ENCODE measurements at regions not wholly inside any gene's neighbourhood (a gene's known extent, or its start where the extent isn't known, plus 50 kb on each side); places are given as distances from the start of the nearest gene placed in this dataset.

- TF ChIP-seq CTCF (conservative IDR thresholded peaks at IDR 0.05 in 1 of 2, IDR thresholded peaks at IDR 0.05 in 1 of 2; ENCODE audit: low read depth in 1 of 2, low read length in 2 of 2) (no peak), EZH2 (IDR thresholded peaks at IDR 0.05; ENCODE audit: low read length, missing control alignments) (no peak)
Measured at GRCh38 chr6:18329776-18330175, 57.4 kb upstream of the RNF144B start.

Data from fibroblast of lung (primary cell).